ENCODE measurements at regions not wholly inside any gene's neighbourhood (a gene's known extent, or its start where the extent isn't known, plus 50 kb on each side); places are given as distances from the start of the nearest gene placed in this dataset.

GRCh38 chr22:27133681-27134314, 476.4 kb downstream of the MIAT start:
- peak in 3 of 56 donors; percentile 16 to 48 (median 28) for DNase-seq

DNA sequence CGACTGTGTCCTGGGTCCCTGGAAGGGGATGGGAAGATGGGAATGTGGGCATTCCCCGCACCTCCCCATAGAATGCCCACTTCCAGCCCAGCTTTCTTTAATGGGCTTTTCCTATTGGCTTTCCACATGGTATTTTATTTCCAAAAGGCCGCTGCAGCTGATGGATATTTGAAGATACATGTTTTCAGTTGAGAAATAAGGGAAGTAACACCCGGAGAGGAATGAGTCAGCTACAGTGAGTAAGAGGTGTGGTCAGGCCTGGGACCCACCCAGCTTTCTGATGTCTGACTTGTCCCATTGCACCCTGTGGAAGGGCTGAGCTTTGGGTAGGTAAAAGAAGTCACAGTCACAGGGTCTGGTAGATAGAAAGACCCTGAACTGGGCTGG, 476.9 kb downstream of the MIAT start:
- DNase-seq = no peak

DNA sequence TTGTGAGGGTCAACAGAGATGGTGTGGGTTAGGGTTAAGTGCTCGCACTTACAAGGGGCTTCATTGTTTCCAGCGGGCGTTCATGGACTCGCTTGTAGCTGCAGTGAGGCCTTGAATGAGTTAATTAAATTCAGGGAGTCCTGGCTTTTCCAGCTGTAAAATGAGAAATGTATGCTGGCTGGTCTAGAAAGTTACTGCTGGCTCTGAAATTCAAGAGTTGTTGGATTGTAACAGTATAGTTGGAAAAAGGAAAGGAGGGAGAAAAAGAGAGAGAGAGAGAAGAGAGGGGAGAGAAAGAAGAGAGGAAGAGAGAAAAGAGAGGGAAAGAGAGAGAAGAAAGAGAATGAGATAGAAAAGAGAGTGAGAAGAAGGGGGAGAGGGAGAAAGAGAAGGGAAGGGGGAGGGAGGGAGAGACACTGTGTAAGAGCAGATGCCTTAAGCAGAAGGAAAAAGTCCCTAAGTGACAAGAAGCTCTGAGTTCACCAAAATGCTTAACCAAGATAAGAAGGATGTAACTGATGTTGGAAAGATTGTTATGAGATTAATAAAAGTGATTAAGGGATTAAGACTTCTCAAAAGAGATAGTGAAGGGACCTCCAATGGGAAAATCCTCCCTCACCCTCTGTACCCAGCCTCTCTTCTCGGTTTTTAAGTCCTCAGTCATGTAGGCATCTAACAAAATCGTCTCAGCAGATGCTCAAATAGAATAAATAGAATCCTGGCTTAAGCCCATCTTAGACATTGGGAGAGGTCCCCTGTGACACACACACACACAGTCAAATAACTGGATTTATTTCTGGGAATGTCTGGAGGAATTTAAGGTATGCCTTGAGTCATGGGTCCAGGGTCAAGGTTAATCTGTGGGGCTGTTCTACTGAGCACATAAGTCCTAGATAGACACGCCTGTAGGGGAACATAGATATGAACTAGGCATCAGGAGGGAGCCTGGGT, 477.9 kb downstream of the MIAT start:
- DNase-seq = no peak

DNA sequence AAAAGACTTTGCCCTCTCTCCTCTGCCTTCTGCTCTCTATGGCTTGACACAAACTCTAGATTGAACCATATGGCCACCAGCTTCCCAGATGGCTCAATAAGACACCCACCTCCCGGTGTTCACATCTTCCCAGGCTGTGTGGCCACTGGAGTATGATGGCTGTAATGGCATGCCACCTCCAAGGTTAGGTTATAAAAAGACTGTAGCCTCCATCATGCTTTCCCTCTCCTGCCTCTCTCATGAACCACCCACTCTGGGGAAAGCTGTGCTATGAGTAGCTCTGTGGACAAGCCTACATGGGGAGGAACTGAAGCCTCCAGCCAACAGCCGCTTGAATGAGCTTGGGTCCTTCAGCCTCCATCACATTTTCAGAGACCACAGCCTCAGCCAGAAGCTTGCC, 479.2 kb downstream of the MIAT start:
- no peak for DNase-seq

- DNase-seq = peak in 1 of 56 donors; percentile 10
Measured at GRCh38 chr22:27137871-27138337, 480.5 kb downstream of the MIAT start.

GRCh38 chr22:27138471-27138870, 481.1 kb downstream of the MIAT start:
- peak in 1 of 56 donors; percentile 8 for DNase-seq

DNA sequence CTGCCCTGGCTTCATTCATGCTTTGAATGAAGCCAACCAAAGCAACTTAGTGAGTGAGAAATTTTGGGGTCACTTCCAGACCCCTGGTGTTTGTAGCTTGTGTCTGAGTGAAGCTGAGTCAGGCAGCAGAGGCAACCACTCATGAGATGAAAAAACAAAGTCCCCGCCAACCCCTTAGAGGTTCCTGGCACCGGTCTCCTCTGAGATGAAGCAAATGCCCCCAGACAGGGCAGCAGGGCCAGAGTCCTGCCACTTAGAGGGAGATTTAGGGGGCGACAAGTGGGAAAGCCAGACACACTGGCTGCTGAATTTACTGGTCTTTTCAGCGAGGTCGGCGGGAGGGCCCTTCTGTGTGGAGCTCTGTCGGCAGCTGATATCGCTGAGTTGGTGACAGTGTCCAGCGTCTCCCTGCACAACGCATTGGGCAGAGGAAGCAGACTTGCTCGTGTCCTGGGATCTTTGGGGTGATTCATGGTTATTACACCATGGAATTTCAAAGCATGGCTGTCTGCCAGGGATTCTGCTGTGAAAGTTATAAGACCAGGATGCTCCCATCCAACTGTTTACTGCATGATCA, 482.6 kb downstream of the MIAT start:
- no peak for DNase-seq

DNA sequence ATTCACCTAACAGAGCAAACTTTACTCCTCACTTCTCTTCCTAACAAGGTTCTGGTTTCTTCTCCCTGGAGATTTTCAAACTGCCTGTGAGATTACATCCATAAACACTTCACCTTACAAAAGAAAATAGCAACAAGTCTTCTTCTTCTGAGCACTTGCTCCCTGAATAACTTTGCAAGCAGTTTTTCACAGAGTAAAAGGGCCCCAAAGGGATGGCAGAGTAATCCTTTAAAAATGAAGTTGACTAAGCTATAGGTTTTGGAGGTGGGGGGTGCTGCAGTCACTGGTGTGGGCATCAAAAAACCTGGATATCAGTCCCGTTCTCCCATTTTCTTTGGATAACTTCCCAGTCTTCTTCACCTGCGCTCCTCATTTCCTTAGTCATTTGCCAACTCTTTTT, 484.9 kb downstream of the MIAT start:
- no peak for DNase-seq

DNA sequence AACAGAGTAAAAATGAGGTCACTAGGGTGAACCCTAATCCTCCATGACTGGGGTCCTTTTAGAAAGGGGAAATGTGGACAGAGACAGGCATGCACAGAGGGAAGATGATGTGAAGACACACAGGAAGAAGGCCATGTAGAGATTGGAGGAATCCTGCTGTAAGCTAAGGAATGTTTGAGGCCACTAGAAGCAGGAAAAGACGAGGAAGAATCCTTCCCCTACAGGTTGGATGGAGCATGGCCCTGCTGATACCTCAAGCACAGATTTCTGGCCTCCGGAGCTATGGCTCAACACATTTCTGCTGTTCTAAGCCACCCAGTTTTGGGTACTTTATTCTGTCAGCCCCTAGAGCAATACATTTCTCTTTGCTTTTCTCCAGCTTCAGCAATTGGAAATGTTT, 486.9 kb downstream of the MIAT start:
- no peak for DNase-seq

GRCh38 chr22:27146866-27147633, 489.7 kb downstream of the MIAT start:
- peak in 1 of 56 donors; percentile 21 for DNase-seq

GRCh38 chr22:27148055-27148454, 490.7 kb downstream of the MIAT start:
- DNase-seq = no peak

DNA sequence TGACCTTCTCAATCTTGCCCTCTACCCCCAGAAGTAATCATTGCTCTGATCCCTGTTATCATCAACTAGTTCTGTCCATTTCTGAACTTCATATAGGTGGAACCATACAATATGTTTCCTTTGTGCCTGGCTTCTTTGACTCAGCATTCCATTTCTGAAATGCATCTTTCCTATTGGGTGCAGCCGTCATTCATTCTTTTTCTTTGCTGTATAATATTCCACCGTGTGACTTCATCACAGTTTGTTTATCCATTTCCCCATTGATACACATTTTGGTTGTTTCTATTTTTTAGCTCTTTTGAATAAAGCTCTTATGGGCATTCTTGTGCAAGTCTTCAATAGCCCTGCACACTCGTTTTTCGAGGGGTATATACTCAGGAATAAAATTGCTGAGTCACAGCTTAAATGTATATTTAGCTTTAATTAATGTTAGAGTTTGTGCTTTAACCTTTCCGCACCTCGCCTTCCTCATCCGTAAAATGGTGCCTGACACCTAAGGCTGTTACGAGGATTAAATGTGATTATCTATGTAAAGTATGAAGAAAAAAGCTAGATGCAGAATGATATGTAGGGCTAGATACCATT, 491.6 kb downstream of the MIAT start:
- no peak for DNase-seq

DNA sequence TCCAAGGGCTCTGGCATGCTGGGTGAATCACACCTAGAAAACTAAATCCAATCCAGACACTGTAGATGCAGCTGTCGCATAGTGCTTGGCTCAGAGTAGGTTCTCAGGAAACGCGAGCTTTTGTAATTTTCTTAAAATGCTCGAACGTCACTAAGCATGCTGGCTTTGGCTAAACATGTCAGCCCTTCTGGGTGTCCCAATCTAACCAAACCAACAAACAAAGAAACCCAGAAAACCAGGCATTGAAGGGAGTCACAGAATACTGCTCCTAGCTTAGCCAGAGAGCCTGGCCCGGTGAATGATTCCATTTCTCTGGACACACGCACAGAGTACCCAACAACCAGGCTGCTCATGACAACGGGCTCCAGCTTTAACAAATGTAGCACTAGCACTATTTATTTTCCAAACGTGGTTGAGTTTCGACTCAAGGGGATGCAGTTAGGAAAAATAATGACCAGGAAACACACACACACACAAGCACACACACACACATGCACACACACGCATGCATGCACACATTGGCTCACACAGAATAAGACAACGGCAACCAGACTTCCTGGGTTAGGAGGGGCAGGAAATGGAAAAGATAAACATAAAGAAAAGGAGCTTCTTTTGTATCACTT, 492.6 kb downstream of the MIAT start:
- DNase-seq = no peak

GRCh38 chr22:27150544-27150941, 493.2 kb downstream of the MIAT start:
- DNase-seq = no peak

- no peak for DNase-seq
Measured at GRCh38 chr22:27151407-27151806, 494.0 kb downstream of the MIAT start.

GRCh38 chr22:27152033-27152432, 494.6 kb downstream of the MIAT start:
- DNase-seq = no peak

DNA sequence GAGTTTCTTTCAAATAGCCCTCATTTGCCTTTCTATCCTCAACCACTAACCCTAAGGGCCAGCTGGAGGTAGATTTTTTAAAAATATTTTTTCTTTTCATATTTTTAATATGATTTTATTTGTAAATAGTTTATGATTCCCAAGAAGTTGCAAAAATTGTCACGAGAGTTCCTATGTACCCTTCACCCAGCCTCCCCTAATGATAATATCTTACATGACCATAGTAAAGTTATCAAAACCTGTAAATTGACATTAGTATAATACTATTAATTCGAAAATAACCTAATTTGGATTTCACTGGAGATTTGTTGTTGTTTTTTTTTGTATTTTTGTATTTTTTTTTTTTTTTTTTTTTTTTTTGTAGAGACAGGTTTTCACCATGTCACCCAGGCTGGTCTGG, 495.5 kb downstream of the MIAT start:
- no peak for DNase-seq

DNA sequence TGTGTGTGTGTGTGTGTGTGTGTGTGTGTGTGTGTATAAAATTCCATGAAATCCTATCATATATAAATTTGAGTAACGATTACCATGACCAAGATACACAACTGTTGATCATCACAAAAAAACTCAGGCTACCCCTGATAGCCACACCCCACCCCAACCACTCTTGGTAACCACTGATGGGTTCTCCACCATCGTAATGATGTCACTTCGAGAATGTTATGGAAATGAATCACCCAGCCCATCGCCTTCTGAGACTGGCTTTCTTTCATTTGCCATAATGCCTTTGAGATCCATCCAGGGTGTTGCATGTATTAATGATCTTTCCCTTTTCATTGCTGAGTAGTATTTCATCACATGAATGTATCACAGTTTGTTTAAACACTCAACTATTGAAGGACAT, 496.0 kb downstream of the MIAT start:
- DNase-seq = no peak

DNA sequence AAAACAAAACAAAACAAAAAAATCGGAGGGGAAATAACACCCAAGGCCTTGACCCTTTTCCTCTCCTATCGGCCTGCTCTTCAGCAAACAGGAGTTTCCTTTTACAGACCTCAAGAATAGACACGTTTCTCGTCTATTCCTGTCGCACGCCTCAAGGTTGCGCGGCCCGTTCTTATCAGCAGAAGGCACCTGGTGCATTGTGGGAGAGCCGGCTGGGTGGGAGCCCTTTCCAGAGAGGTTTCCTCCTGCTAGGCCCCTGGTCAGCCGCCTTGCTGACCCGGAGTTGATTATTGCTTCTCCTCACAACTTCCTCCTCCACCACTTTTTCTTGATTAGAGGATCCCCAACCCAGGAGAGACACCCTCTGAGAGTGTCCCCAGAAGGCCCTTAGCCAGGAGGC, 497.3 kb downstream of the MIAT start:
- no peak for DNase-seq

DNA sequence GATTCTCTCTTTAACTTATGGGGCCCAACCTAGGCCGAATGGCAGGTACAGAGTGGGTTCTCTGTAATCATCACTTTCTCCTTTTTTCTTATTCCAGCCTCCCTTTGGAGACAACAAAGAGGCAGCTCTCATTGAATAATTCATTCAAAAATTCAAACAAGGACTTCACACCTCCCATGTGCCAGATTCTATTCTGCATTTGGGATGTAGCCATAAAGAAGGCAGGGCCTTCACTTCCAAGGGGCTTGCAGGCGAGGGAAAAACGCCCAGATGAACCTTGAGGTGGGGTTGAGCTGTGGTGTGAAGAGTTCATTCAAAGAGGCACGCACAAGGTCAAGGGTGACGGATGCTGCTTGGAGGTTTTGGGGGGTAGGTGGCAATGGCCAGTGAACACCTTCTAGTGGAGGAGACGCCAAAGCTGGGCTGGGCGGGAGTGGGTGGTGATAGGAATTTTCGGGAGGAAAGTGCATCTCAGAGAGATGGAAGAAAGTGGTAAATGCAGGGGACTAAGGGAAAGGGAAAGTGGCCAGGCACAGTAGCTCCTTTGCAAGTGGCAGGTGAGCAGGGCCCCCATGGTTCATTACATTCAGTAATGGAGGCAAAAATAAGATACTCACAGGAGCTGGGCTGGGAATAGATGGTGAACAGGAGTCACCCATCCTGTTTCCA, 499.6 kb downstream of the MIAT start:
- DNase-seq = no peak

Data from nucleus accumbens (tissue), 56 donors.